Ascending aorta (tissue), 2 donors: ENCODE measurements at regions not wholly inside any gene's neighbourhood (a gene's known extent, or its start where the extent isn't known, plus 50 kb on each side); places are given as distances from the start of the nearest gene placed in this dataset.

Experiments
- DNase-seq, 2 donors: peaks; one replicate each; pipeline ENCODE4 v3.0.0-alpha.2; 2019; ENCODE audit warnings: low spot score in 2 of 2
- H3K27ac ChIP-seq, 2 donors: fragments of 200-600 bp; sonication (generic); one replicate each; pipeline ENCODE4 v1.5.1; 2016 to 2017; ENCODE audit warnings: mild to moderate bottlenecking in 1 of 2
- H3K27me3 ChIP-seq: fragments of 200-600 bp; sonication (generic); one replicate; pipeline ENCODE4 v1.5.1; 2017
- H3K36me3 ChIP-seq, 2 donors: fragments of 200-600 bp; sonication (generic); one replicate each; pipeline ENCODE4 v1.5.1; 2016
- H3K4me1 ChIP-seq, 2 donors: fragments of 200-600 bp; sonication (generic); one replicate each; pipeline ENCODE4 v1.5.1; 2016 to 2017; ENCODE audit warnings: mild to moderate bottlenecking in 1 of 2
- H3K4me3 ChIP-seq, 2 donors: fragments of 200-600 bp; sonication (generic); one replicate each; pipeline ENCODE4 v1.5.1; 2016 to 2017; ENCODE audit warnings: mild to moderate bottlenecking in 1 of 2
- H3K9me3 ChIP-seq, 2 donors: fragments of 200-600 bp; sonication (generic); one replicate each; pipeline ENCODE4 v1.5.1; 2016
- intact Hi-C: fragments of 100-400 bp; cut with DNase I; formaldehyde crosslinking; loops from one replicate; pipeline ENCODE4 v1.15.1; 2023
- TF ChIP-seq, protein P1 (sequence below), 3 experiments: fragments of 200-600 bp in 2 of 3; fragments of 450-650 bp in 1 of 3; sonication (generic) in 2 of 3; IDR thresholded peaks; one replicate each; pipeline ENCODE4 v1.5.1; 2016 to 2019; ENCODE audit warnings: antibody characterized with exemption in 3 of 3, mild to moderate bottlenecking in 1 of 3, moderate library complexity in 1 of 3

DNA sequence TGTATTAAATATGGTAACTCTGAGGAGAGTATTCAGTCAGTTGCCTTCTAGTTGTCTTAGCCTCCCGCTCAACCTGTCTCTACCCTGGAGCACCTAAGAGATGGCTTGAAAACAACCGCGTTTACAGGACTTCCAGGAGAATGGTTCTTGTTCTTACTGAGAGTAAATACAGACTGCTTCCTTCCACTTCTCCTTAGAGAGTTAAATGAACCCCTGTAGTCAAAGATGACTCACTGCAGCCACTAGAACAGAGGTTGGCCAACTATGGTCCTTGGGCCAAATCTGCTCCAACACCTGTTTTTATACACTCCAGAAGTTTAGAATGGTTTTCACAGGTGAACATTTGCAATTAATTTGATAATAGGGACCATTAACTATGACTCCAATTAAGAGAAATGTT, 60.1 kb upstream of the ASB17 start:
- TF ChIP-seq, protein P1, sequence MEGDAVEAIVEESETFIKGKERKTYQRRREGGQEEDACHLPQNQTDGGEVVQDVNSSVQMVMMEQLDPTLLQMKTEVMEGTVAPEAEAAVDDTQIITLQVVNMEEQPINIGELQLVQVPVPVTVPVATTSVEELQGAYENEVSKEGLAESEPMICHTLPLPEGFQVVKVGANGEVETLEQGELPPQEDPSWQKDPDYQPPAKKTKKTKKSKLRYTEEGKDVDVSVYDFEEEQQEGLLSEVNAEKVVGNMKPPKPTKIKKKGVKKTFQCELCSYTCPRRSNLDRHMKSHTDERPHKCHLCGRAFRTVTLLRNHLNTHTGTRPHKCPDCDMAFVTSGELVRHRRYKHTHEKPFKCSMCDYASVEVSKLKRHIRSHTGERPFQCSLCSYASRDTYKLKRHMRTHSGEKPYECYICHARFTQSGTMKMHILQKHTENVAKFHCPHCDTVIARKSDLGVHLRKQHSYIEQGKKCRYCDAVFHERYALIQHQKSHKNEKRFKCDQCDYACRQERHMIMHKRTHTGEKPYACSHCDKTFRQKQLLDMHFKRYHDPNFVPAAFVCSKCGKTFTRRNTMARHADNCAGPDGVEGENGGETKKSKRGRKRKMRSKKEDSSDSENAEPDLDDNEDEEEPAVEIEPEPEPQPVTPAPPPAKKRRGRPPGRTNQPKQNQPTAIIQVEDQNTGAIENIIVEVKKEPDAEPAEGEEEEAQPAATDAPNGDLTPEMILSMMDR (IDR thresholded peaks at IDR 0.05): no peak
- Histone ChIP-seq H3K36me3 (no peaks in the 10 kb centered on the region), H3K4me3 (no peak overlapping the region), H3K27me3 (no peaks in the 10 kb centered on the region), H3K27ac (no peak overlapping the region), H3K9me3 (no peaks in the 10 kb centered on the region), H3K4me1 (no peaks in the 10 kb centered on the region)
- intact Hi-C loops: loop anchor here (5.0 kb wide), 2 partner anchors 160 to 1135 kb away; no protein-coding TSS in a partner anchor
- no peak for DNase-seq

DNA sequence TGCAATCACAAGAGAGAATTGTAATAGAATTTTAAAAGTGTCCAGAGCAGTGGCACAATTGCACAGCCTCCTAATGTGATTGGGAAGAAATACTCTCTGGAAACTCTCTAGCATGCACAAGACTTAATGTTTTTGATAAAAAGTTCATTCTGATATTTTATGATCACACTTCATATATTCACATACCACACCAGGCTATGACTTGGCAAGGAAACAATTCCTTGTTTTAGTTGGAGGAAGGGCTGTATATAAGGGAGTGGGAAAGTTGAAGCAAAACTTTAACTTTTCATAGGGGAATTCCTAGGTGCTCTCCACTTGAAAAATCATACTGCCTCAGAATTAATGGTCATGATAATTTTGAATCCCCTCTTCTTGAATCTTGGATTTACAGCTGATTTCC, 61.5 kb upstream of the ASB17 start:
- no peaks in the 10 kb centered on the region for H3K27me3 ChIP-seq
- H3K9me3 ChIP-seq: no peaks in the 10 kb centered on the region
- intact Hi-C loops: loop anchor here (5.0 kb wide), 2 partner anchors 159 to 1134 kb away; no protein-coding TSS in a partner anchor
- no peak for DNase-seq
- H3K36me3 ChIP-seq: no peaks in the 10 kb centered on the region
- no peak overlapping the region for H3K27ac ChIP-seq
- TF ChIP-seq, protein P1 (IDR thresholded peaks at IDR 0.05): no peak
- no peak overlapping the region for H3K4me3 ChIP-seq
- H3K4me1 ChIP-seq: no peaks in the 10 kb centered on the region

DNA sequence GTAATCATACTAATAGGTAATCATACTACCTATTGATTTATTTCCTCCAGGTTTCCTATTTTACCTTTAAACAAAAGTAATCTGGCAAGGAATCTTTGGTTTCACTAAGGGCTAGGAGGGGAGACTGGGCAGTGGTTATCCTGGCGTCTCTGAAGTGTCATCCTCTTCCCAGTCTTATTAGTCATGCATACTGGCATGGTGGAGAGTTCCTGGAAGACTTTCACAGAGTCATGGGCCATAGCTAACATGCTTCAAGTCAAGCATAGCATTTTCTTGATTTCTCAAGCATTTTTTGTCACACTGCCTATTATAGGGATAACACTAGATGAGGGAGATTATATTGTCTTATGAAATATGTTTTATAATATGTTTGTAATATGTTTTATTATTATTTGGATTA, 64.0 kb upstream of the ASB17 start:
- TF ChIP-seq, protein P1 (IDR thresholded peaks at IDR 0.05): no peak
- H3K27ac ChIP-seq: no peak overlapping the region

DNA sequence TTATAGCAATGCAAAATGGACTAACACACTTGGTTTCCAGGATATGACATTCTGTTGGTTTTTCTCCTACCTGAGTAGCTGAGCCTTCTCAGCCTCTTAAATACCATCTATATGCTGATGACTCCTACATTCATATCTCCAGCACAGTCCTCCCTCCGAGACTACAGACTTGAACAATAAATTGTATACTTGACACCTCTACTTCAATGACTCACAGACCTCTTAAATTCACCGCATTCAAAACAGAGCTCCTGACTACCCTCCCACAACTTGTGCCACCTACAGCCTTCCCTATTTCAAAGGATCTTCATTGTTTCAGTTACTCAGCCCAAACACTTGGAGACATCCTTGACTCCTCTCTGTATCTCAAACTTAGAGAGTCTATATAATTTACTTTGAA, 66.8 kb upstream of the ASB17 start:
- H3K4me3 ChIP-seq: no peak overlapping the region
- intact Hi-C loops: no loop called here
- H3K27ac ChIP-seq: no peak overlapping the region
- TF ChIP-seq, protein P1 (IDR thresholded peaks at IDR 0.05): no peak
- H3K9me3 ChIP-seq: no peaks in the 10 kb centered on the region
- H3K4me1 ChIP-seq: no peaks in the 10 kb centered on the region
- H3K27me3 ChIP-seq: no peaks in the 10 kb centered on the region
- DNase-seq: no peak
- H3K36me3 ChIP-seq: no peaks in the 10 kb centered on the region

More for the DNA sequence above, 64.0 kb upstream of the ASB17 start:
- no peaks in the 10 kb centered on the region for H3K9me3 ChIP-seq
- no peaks in the 10 kb centered on the region for H3K4me1 ChIP-seq
- no peaks in the 10 kb centered on the region for H3K27me3 ChIP-seq
- DNase-seq: no peak
- no peaks in the 10 kb centered on the region for H3K36me3 ChIP-seq
- intact Hi-C loops: no loop called here
- no peak overlapping the region for H3K4me3 ChIP-seq

DNA sequence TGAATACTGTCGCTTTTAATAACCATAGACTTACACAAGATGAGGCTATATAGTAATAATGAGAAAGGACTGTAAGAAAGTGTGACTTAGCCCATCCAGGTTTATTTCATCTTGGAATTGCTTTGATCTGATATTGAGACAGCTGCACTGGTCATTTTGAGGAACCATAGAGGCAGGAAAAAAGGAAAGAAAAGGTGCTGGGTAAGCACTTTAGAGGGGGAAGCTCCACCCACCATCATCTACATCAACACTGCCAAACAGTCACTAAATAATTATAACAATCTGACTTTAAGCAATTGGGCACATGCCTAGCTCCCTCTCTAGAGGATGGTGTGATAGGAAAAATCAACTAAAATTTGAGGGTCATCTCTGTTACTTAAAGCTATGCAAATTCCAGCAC, 70.6 kb upstream of the ST6GALNAC3 start:
- TF ChIP-seq, protein P1 (IDR thresholded peaks at IDR 0.05): no peak
- Histone ChIP-seq H3K4me3 (no peak overlapping the region), H3K27me3 (no peaks in the 10 kb centered on the region), H3K4me1 (no peaks in the 10 kb centered on the region), H3K27ac (no peak overlapping the region), H3K36me3 (no peaks in the 10 kb centered on the region), H3K9me3 (no peaks in the 10 kb centered on the region)
- no peak for DNase-seq
- intact Hi-C loops: no loop called here

DNA sequence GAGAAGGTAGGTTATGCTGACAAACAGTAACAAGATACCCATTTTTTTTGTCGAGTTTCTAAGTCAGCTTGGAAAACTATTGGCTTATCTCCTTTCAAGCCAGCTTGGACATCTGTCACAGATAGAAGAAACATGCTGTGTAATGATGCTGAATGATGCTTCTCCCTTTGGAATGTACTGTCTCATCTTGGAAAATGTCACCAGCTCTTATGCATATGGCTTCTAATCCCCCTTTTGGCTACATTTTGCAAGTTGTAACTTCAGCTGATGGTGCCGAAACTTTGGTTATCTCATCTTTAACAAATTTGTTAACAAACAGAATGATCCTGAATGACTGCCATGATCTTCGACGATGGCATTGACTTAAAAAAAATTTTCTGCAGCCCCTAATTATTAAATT, 68.8 kb upstream of the ST6GALNAC3 start:
- Histone ChIP-seq H3K9me3 (no peaks in the 10 kb centered on the region), H3K4me3 (no peak overlapping the region), H3K27ac (no peak overlapping the region), H3K36me3 (no peaks in the 10 kb centered on the region), H3K27me3 (no peaks in the 10 kb centered on the region), H3K4me1 (no peaks in the 10 kb centered on the region)
- DNase-seq: no peak
- intact Hi-C loops: no loop called here
- TF ChIP-seq, protein P1 (IDR thresholded peaks at IDR 0.05): no peak
